Right lobe of liver (tissue), 4 donors: ENCODE measurements at regions not wholly inside any gene's neighbourhood (a gene's known extent, or its start where the extent isn't known, plus 50 kb on each side); places are given as distances from the start of the nearest gene placed in this dataset.

Experiments used
- POLR2A ChIP-seq: fragments of 450-650 bp; IDR thresholded peaks from one replicate; pipeline ENCODE4 v1.6.1; 2017; ENCODE audit warnings: antibody characterized with exemption, mild to moderate bottlenecking
- TF ChIP-seq, protein P1 (sequence below), 4 donors: fragments of 200-600 bp in 3 of 4; fragments of 450-650 bp in 1 of 4; IDR thresholded peaks; one replicate each; pipeline versions ENCODE4 v1.5.1 to v1.8.0; 2016 to 2022; ENCODE audit warnings: antibody characterized with exemption in 4 of 4, mild to moderate bottlenecking in 2 of 4
- donor health status: DM: no; HTN: no; CAD: no.
- donor health status: DM: no; HTN: no; CAD: no.
- donor health status: DM: no; HTN: yes; CAD: no.

DNA sequence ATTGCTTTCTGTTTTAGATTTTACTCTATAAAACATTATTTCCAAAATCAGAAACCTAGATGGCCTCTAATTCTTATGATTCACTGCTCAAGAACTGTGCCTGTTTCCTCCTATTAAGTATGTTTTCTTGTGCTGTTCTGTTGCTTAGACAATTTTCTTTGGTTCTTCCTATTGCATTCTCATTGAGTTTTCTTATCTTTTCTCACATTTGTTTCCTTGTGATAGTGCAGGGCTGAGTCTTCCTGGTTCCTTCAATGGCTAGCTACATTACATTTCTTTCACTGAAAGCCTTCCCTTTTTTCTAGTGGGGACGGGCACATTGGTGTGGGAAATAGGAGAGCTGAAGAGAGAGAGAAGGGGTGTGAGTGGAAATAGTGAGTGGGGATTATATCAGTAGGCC is 183.4 kb downstream of the CALCRL start:
- TF ChIP-seq, protein P1, sequence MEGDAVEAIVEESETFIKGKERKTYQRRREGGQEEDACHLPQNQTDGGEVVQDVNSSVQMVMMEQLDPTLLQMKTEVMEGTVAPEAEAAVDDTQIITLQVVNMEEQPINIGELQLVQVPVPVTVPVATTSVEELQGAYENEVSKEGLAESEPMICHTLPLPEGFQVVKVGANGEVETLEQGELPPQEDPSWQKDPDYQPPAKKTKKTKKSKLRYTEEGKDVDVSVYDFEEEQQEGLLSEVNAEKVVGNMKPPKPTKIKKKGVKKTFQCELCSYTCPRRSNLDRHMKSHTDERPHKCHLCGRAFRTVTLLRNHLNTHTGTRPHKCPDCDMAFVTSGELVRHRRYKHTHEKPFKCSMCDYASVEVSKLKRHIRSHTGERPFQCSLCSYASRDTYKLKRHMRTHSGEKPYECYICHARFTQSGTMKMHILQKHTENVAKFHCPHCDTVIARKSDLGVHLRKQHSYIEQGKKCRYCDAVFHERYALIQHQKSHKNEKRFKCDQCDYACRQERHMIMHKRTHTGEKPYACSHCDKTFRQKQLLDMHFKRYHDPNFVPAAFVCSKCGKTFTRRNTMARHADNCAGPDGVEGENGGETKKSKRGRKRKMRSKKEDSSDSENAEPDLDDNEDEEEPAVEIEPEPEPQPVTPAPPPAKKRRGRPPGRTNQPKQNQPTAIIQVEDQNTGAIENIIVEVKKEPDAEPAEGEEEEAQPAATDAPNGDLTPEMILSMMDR (IDR thresholded peaks at IDR 0.05), result no peak
- TF ChIP-seq POLR2A, result no peak
